ENCODE measurements at regions not wholly inside any gene's neighbourhood (a gene's known extent, or its start where the extent isn't known, plus 50 kb on each side); places are given as distances from the start of the nearest gene placed in this dataset.

DNA sequence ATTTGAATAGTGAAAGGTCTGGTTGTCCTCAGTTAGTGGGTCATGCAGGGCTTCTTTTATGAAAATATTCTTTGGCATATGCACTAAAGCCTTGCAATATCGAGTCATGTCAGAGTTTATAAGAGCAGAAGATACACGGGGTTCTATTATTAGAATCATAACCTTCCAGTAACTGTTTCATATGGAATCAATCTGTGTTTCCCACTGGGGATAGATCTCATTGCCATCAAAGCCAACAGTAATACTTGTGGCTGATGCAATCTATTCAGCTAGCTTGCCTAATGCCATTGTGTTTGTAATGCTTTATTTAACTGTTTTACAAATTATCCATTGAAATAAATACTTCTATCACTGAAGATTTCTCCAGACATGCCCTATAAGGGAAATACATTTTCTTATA is 746.9 kb upstream of the PCDH9 start:
- dilution Hi-C loops (cut with MboI; ENCODE audit: extremely low pct_ligation_motif_present, low sequenced_read_pairs), result no loop called here
- H3K4me1 ChIP-seq (ENCODE audit: control insufficient read depth, extremely low read depth, insufficient read depth, low read length), result no peaks in the 10 kb centered on the region
- no peak overlapping the region for H3K9ac ChIP-seq (ENCODE audit: control insufficient read depth, extremely low read depth, insufficient read depth, low read length)
- DNase-seq (ENCODE audit: low read depth, low spot score) (no peak), FAIRE-seq (no peak)
- TF ChIP-seq, protein P1, sequence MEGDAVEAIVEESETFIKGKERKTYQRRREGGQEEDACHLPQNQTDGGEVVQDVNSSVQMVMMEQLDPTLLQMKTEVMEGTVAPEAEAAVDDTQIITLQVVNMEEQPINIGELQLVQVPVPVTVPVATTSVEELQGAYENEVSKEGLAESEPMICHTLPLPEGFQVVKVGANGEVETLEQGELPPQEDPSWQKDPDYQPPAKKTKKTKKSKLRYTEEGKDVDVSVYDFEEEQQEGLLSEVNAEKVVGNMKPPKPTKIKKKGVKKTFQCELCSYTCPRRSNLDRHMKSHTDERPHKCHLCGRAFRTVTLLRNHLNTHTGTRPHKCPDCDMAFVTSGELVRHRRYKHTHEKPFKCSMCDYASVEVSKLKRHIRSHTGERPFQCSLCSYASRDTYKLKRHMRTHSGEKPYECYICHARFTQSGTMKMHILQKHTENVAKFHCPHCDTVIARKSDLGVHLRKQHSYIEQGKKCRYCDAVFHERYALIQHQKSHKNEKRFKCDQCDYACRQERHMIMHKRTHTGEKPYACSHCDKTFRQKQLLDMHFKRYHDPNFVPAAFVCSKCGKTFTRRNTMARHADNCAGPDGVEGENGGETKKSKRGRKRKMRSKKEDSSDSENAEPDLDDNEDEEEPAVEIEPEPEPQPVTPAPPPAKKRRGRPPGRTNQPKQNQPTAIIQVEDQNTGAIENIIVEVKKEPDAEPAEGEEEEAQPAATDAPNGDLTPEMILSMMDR (optimal IDR thresholded peaks at IDR 0.05 in 1 of 3, IDR thresholded peaks at IDR 0.05 in 1 of 3, conservative IDR thresholded peaks at IDR 0.05 in 1 of 3; ENCODE audit: extremely low read depth in 1 of 3, insufficient read depth in 2 of 3, low read length in 3 of 3), result no peak
- no peak for TF ChIP-seq EZH2 (IDR thresholded peaks at IDR 0.05; ENCODE audit: low read length)
- H2AFZ ChIP-seq (ENCODE audit: control insufficient read depth, low read length), result no peak overlapping the region
- no peaks in the 10 kb centered on the region for H4K20me1 ChIP-seq (ENCODE audit: control insufficient read depth, extremely low read depth, insufficient read depth, low read length)
- no peaks in the 10 kb centered on the region for H3K9me3 ChIP-seq (ENCODE audit: control insufficient read depth, low read depth, low read length)
- no peaks in the 10 kb centered on the region for H3K79me2 ChIP-seq (ENCODE audit: control insufficient read depth, insufficient read depth, low read length)
- no peaks in the 10 kb centered on the region for H3K27me3 ChIP-seq (ENCODE audit: control insufficient read depth, extremely low read depth, insufficient read depth, low read length)
- no peaks in the 10 kb centered on the region for H3K36me3 ChIP-seq (ENCODE audit: control insufficient read depth in 2 of 2, extremely low read depth in 1 of 2, insufficient read depth in 2 of 2, low read length in 2 of 2)
- no peak overlapping the region for H3K4me2 ChIP-seq (ENCODE audit: control insufficient read depth, extremely low read depth, insufficient read depth, low read depth, low read length)
- no peak overlapping the region for H3K4me3 ChIP-seq (ENCODE audit: control insufficient read depth in 2 of 3, extremely low read depth in 1 of 3, insufficient read depth in 2 of 3, low read depth in 1 of 3, low read length in 3 of 3)
- no peaks in the 10 kb centered on the region for H3K9me1 ChIP-seq (ENCODE audit: control insufficient read depth, extremely low read depth, insufficient read depth, low read length)
- no peak overlapping the region for H3K27ac ChIP-seq (ENCODE audit: control insufficient read depth, insufficient read depth, low read length)

DNA sequence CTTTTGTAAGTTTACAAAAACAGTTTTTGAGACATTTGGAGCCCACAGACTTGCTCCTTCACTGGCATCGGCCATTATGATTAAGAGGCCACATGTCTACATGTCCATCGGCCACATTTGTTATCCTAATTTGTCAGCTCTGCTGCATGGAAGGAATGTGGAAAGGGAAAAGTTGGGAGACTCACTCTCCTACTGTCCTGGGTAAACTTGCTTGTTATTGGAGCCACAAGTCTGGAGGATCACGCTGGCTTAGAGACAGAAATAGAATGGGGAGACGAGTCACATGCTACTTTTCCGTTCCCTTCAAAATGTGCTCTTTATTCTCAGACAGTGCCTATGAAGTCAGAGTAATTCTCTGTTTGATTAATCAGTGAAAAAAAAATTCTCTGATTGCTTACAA is 741.2 kb upstream of the PCDH9 start:
- Histone ChIP-seq H2AFZ (ENCODE audit: control insufficient read depth, low read length) (no peak overlapping the region), H3K9me1 (ENCODE audit: control insufficient read depth, extremely low read depth, insufficient read depth, low read length) (no peaks in the 10 kb centered on the region), H3K9ac (ENCODE audit: control insufficient read depth, extremely low read depth, insufficient read depth, low read length) (no peak overlapping the region), H3K27me3 (ENCODE audit: control insufficient read depth, extremely low read depth, insufficient read depth, low read length) (no peaks in the 10 kb centered on the region), H3K79me2 (ENCODE audit: control insufficient read depth, insufficient read depth, low read length) (no peaks in the 10 kb centered on the region), H3K36me3 (ENCODE audit: control insufficient read depth in 2 of 2, extremely low read depth in 1 of 2, insufficient read depth in 2 of 2, low read length in 2 of 2) (no peaks in the 10 kb centered on the region), H3K4me3 (ENCODE audit: control insufficient read depth in 2 of 3, extremely low read depth in 1 of 3, insufficient read depth in 2 of 3, low read depth in 1 of 3, low read length in 3 of 3) (no peak overlapping the region), H3K4me2 (ENCODE audit: control insufficient read depth, extremely low read depth, insufficient read depth, low read depth, low read length) (no peak overlapping the region), H4K20me1 (ENCODE audit: control insufficient read depth, extremely low read depth, insufficient read depth, low read length) (no peaks in the 10 kb centered on the region), H3K9me3 (ENCODE audit: control insufficient read depth, low read depth, low read length) (no peaks in the 10 kb centered on the region), H3K27ac (ENCODE audit: control insufficient read depth, insufficient read depth, low read length) (no peak overlapping the region), H3K4me1 (ENCODE audit: control insufficient read depth, extremely low read depth, insufficient read depth, low read length) (no peaks in the 10 kb centered on the region)
- FAIRE-seq (no peak), DNase-seq (ENCODE audit: low read depth, low spot score) (no peak)
- dilution Hi-C loops (cut with MboI; ENCODE audit: extremely low pct_ligation_motif_present, low sequenced_read_pairs), result no loop called here
- TF ChIP-seq EZH2 (IDR thresholded peaks at IDR 0.05; ENCODE audit: low read length), result no peak
- TF ChIP-seq, protein P1 (optimal IDR thresholded peaks at IDR 0.05 in 1 of 3, IDR thresholded peaks at IDR 0.05 in 1 of 3, conservative IDR thresholded peaks at IDR 0.05 in 1 of 3; ENCODE audit: extremely low read depth in 1 of 3, insufficient read depth in 2 of 3, low read length in 3 of 3), result no peak

Measured in keratinocyte (primary cell).